ENCODE measurements at regions not wholly inside any gene's neighbourhood (a gene's known extent, or its start where the extent isn't known, plus 50 kb on each side); places are given as distances from the start of the nearest gene placed in this dataset.
A peak's percentile ranks its signal among the peaks of the same experiment; 100 is the strongest.

GRCh38 chr1:115190540-115191170 is 101.4 kb upstream of the TSPAN2 start:
- peak; percentile 66; the same call in 1 of the 2 replicates for TF ChIP-seq MXI1 (IDR thresholded peaks at IDR 0.05; ENCODE audit: borderline replicate concordance, low read depth, low read length)
- no peak for TF ChIP-seq SMC3 (IDR thresholded peaks at IDR 0.05; ENCODE audit: low read depth, low read length)
- TF ChIP-seq, protein P1, sequence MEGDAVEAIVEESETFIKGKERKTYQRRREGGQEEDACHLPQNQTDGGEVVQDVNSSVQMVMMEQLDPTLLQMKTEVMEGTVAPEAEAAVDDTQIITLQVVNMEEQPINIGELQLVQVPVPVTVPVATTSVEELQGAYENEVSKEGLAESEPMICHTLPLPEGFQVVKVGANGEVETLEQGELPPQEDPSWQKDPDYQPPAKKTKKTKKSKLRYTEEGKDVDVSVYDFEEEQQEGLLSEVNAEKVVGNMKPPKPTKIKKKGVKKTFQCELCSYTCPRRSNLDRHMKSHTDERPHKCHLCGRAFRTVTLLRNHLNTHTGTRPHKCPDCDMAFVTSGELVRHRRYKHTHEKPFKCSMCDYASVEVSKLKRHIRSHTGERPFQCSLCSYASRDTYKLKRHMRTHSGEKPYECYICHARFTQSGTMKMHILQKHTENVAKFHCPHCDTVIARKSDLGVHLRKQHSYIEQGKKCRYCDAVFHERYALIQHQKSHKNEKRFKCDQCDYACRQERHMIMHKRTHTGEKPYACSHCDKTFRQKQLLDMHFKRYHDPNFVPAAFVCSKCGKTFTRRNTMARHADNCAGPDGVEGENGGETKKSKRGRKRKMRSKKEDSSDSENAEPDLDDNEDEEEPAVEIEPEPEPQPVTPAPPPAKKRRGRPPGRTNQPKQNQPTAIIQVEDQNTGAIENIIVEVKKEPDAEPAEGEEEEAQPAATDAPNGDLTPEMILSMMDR (conservative IDR thresholded peaks at IDR 0.05; ENCODE audit: low read depth, low read length), result no peak
- TF ChIP-seq, protein P2, sequence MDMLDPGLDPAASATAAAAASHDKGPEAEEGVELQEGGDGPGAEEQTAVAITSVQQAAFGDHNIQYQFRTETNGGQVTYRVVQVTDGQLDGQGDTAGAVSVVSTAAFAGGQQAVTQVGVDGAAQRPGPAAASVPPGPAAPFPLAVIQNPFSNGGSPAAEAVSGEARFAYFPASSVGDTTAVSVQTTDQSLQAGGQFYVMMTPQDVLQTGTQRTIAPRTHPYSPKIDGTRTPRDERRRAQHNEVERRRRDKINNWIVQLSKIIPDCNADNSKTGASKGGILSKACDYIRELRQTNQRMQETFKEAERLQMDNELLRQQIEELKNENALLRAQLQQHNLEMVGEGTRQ (IDR thresholded peaks at IDR 0.05; ENCODE audit: low read depth, low read length), result no peak
- no peak for TF ChIP-seq RCOR1 (IDR thresholded peaks at IDR 0.05; ENCODE audit: insufficient replicate concordance, low read length)
- no peak for TF ChIP-seq CEBPB (IDR thresholded peaks at IDR 0.05; ENCODE audit: low read depth, low read length)
- no peak for TF ChIP-seq RFX5 (IDR thresholded peaks at IDR 0.05; ENCODE audit: low read depth, low read length)
- 25% methylated on average over 1 of the region's 3 CpGs; no CpG with 5 or more reads in 1 of the 2 experiments for WGBS, 2 experiments (ENCODE audit: extremely low coverage in 2 of 2, insufficient read length in 1 of 2)
- peak overlapping the region; percentile 91 for H2BK120ac ChIP-seq (ENCODE audit: low read depth, low read length)
- H2BK20ac ChIP-seq (ENCODE audit: low read depth, low read length), result peak overlapping the region; percentile 89
- DNase-seq (peak; percentile 58), ATAC-seq (ENCODE audit: low read depth) (peak; percentile 36)
- peak overlapping the region; percentile 73 for H2AFZ ChIP-seq (replicated peaks; ENCODE audit: low read length, poor library complexity)
- peak overlapping the region; percentile 95 for H2BK5ac ChIP-seq (ENCODE audit: low read depth, low read length, poor library complexity, severe bottlenecking)
- H3K4ac ChIP-seq (ENCODE audit: low read depth, low read length), result peak overlapping the region; percentile 82
- peaks cover 2% of the 10 kb centered on the region; the same call in 1 of the 2 replicates for H4K20me1 ChIP-seq (ENCODE audit: insufficient read depth, low read length)
- no peaks in the 10 kb centered on the region for H3K9me3 ChIP-seq (ENCODE audit: control insufficient read depth, insufficient read depth, low read length)
- no peak overlapping the region for H3K9ac ChIP-seq (ENCODE audit: low read depth, low read length)
- H3K27me3 ChIP-seq (ENCODE audit: control insufficient read depth, insufficient read depth, low read length), result no peaks in the 10 kb centered on the region
- intact Hi-C loops (cut with micrococcal nuclease) (loop anchor here (5.0 kb wide), 1 partner anchor 47 kb away; no protein-coding TSS in a partner anchor), dilution Hi-C loops (cut with HindIII; ENCODE audit: low sequenced_read_pairs, unreplicated experiment) (no loop called here), in situ Hi-C loops (cut with MboI; ENCODE audit: low sequenced_read_pairs) (no loop called here)
- H4K91ac ChIP-seq (ENCODE audit: insufficient read depth, low read depth, low read length), result peak overlapping the region; percentile 90
- no peak overlapping the region for H2AK9ac ChIP-seq (replicated peaks; ENCODE audit: low read depth, low read length, poor library complexity)
- no peaks in the 10 kb centered on the region for H3K36me3 ChIP-seq (ENCODE audit: control insufficient read depth, insufficient read depth, low read length)
- peak overlapping the region; percentile 34; the same call in 1 of the 2 replicates for H4K5ac ChIP-seq (ENCODE audit: low read depth, low read length)
- H3K9me1 ChIP-seq (ENCODE audit: insufficient read depth, low read length), result peaks cover 12% of the 10 kb centered on the region
- H3K79me1 ChIP-seq (ENCODE audit: low read depth in 1 of 2, low read length in 2 of 2), result no peaks in the 10 kb centered on the region
- peak overlapping the region; percentile 47; the same call in 1 of the 2 replicates for H3K27ac ChIP-seq (ENCODE audit: insufficient read depth, low read length)
- no TSS peak for BruUV-seq (replicated peaks)
- peak overlapping the region; percentile 92 for H2BK15ac ChIP-seq (ENCODE audit: low read depth, low read length)
- H3K4me3 ChIP-seq (ENCODE audit: insufficient read depth, low read depth, low read length), result no peak overlapping the region
- ChIA-PET POLR2A (ENCODE audit: unreplicated experiment) (no interaction called here), CTCF (interaction anchor here (0.6 to 1.5 kb wide), 5 partner anchors 13 to 264 kb away, joined by 3 to 6 read pairs (median 3); no protein-coding TSS in a partner anchor)
- H3K4me2 ChIP-seq (ENCODE audit: low read depth, low read length), result no peak overlapping the region
- H3K23ac ChIP-seq (ENCODE audit: low read depth, low read length), result peak overlapping the region; percentile 43; the same call in 1 of the 2 replicates
- peak overlapping the region; percentile 89 for H2AK5ac ChIP-seq (ENCODE audit: low read depth, low read length)
- peak overlapping the region; percentile 40 for H3K14ac ChIP-seq (replicated peaks; ENCODE audit: low read depth, low read length)
- H4K8ac ChIP-seq (ENCODE audit: low read depth in 2 of 2, low read length in 2 of 2), result peak overlapping the region; percentile 46 to 56; a peak in 3 of 4 replicates
- H3K18ac ChIP-seq (ENCODE audit: low read depth, low read length), result peak overlapping the region; percentile 47; the same call in 1 of the 2 replicates
- H3K56ac ChIP-seq (ENCODE audit: extremely low read depth, insufficient read depth, low read length), result peak overlapping the region; percentile 51
- H3K4me1 ChIP-seq (ENCODE audit: control insufficient read depth, insufficient read depth, low read length), result peaks cover 17% of the 10 kb centered on the region
